Testis (tissue), 2 donors: ENCODE measurements at regions not wholly inside any gene's neighbourhood (a gene's known extent, or its start where the extent isn't known, plus 50 kb on each side); places are given as distances from the start of the nearest gene placed in this dataset.

Experiments
- CTCF ChIP-seq, 3 experiments: fragments of 450-650 bp in 2 of 3; fragments of 200-600 bp in 1 of 3; sonication (generic) in 1 of 3; IDR thresholded peaks; one replicate each; pipeline ENCODE4 v1.5.1; 2016 to 2019; ENCODE audit warnings: antibody characterized with exemption in 3 of 3, mild to moderate bottlenecking in 2 of 3, moderate library complexity in 1 of 3
- POLR2A ChIP-seq: fragments of 450-650 bp; IDR thresholded peaks from one replicate; pipeline ENCODE4 v1.6.1; 2017; ENCODE audit warnings: antibody characterized with exemption, mild to moderate bottlenecking, moderate library complexity

- no peak for TF ChIP-seq CTCF (IDR thresholded peaks at IDR 0.05)
- no peak for TF ChIP-seq POLR2A
Observed at GRCh38 chr5:163379298-163380155, 57.9 kb upstream of the CCNG1 start.
